Neural cell (in vitro differentiated cells): ENCODE measurements at regions not wholly inside any gene's neighbourhood (a gene's known extent, or its start where the extent isn't known, plus 50 kb on each side); places are given as distances from the start of the nearest gene placed in this dataset.

Experiments
- H2AFZ ChIP-seq: fragments of 200-600, 300-800 bp; sonication (generic), shearing (Covaris generic); 2 replicates; pipeline ENCODE4 v1.6.0; 2014; ENCODE audit warnings: low read depth, mild to moderate bottlenecking, antibody characterized with exemption, low read length, moderate library complexity
- H3F3A ChIP-seq: fragments of 200-600 bp; shearing (Covaris generic); 2 replicates; pipeline ENCODE4 v1.6.1; 2016; ENCODE audit warnings: mild to moderate bottlenecking, moderate library complexity, mixed read lengths, antibody characterized with exemption, low read length; ENCODE audit not compliant: insufficient read depth, poor library complexity, severe bottlenecking
- H3K27ac ChIP-seq: fragments of 200-600, 300-800 bp; sonication (generic), shearing (Covaris generic); 2 replicates; pipeline ENCODE4 v1.5.1; 2014; ENCODE audit warnings: mild to moderate bottlenecking, low read length, moderate library complexity
- H3K27me3 ChIP-seq: fragments of 300-800, 200-600 bp; sonication (generic), shearing (Covaris generic); 2 replicates; pipeline ENCODE4 v1.6.0; 2014; ENCODE audit warnings: mild to moderate bottlenecking, low read depth, low read length, moderate library complexity; ENCODE audit not compliant: insufficient read depth
- H3K36me3 ChIP-seq: fragments of 300-800, 200-600 bp; sonication (generic), shearing (Covaris generic); 2 replicates; pipeline ENCODE4 v1.5.1; 2014; ENCODE audit warnings: mild to moderate bottlenecking, antibody characterized with exemption, low read length, moderate library complexity; ENCODE audit not compliant: insufficient read depth
- H3K4me2 ChIP-seq: fragments of 300-800, 200-600 bp; sonication (generic), shearing (Covaris generic); 2 replicates; pipeline ENCODE4 v1.6.0; 2014; ENCODE audit warnings: mild to moderate bottlenecking, low read length
- H3K4me3 ChIP-seq: fragments of 300-800, 200-600 bp; sonication (generic), shearing (Covaris generic); 2 replicates; pipeline ENCODE4 v1.5.1; 2014; ENCODE audit warnings: mild to moderate bottlenecking, low read length, moderate library complexity
- H3K79me2 ChIP-seq: fragments of 200-600 bp; shearing (Covaris generic); replicated peaks from 2 replicates; pipeline ENCODE4 v1.6.0; 2014; ENCODE audit warnings: mild to moderate bottlenecking, low read length, moderate library complexity; ENCODE audit not compliant: insufficient read depth
- H3K9ac ChIP-seq: fragments of 300-800, 200-600 bp; sonication (generic), shearing (Covaris generic); 2 replicates; pipeline ENCODE4 v1.6.1; 2016; ENCODE audit warnings: mild to moderate bottlenecking, low read length, mixed read lengths
- H3K9me2 ChIP-seq: fragments of 200-600 bp; shearing (Covaris generic); 2 replicates; pipeline ENCODE4 v1.6.1; 2016; ENCODE audit warnings: mild to moderate bottlenecking, low read length, mixed read lengths; ENCODE audit not compliant: insufficient read depth
- H3K9me3 ChIP-seq: fragments of 200-600, 300-800 bp; sonication (generic), shearing (Covaris generic); 2 replicates; pipeline ENCODE4 v1.6.1; 2016; ENCODE audit warnings: mild to moderate bottlenecking, mixed run types, low read length, moderate library complexity, mixed read lengths
- H4K20me1 ChIP-seq: fragments of 200-600 bp; shearing (Covaris generic); 2 replicates; pipeline ENCODE4 v1.6.1; 2016; ENCODE audit warnings: mild to moderate bottlenecking, mixed run types; ENCODE audit not compliant: insufficient read depth
- EP300 ChIP-seq: fragments of 450-650 bp; conservative IDR thresholded peaks from 2 replicates; pipeline ENCODE4 v1.6.1; 2014; ENCODE audit warnings: antibody characterized with exemption, mild to moderate bottlenecking, moderate library complexity; ENCODE audit not compliant: poor library complexity, severe bottlenecking
- EZH2 ChIP-seq: fragments of 200-600, 300-800 bp; shearing (Covaris generic), sonication (generic); IDR thresholded peaks from 2 replicates; pipeline ENCODE4 v1.6.1; 2014; ENCODE audit warnings: antibody characterized with exemption, low read length, borderline replicate concordance, mild to moderate bottlenecking; ENCODE audit not compliant: insufficient read depth, poor library complexity, severe bottlenecking
- MXI1 ChIP-seq: fragments of 450-650 bp; conservative IDR thresholded peaks from 2 replicates; pipeline ENCODE4 v1.6.1; 2014; ENCODE audit warnings: antibody characterized with exemption, mild to moderate bottlenecking; ENCODE audit not compliant: poor library complexity, severe bottlenecking
- POLR2AphosphoS5 ChIP-seq: IDR thresholded peaks from 2 replicates; pipeline ENCODE4 v1.6.1; 2012
- RAD21 ChIP-seq: fragments of 450-650 bp; conservative IDR thresholded peaks from 2 replicates; pipeline ENCODE4 v1.6.1; 2014; ENCODE audit warnings: antibody characterized with exemption, mild to moderate bottlenecking, moderate library complexity
- SMC3 ChIP-seq: fragments of 450-650 bp; conservative IDR thresholded peaks from 2 replicates; pipeline ENCODE4 v1.6.1; 2014; ENCODE audit warnings: antibody characterized with exemption, mild to moderate bottlenecking, moderate library complexity; ENCODE audit not compliant: poor library complexity
- TAF1 ChIP-seq: IDR thresholded peaks from 2 replicates; pipeline ENCODE4 v1.6.1; 2012; ENCODE audit warnings: low read depth
- TF ChIP-seq, protein P1 (sequence below): fragments of 450-650 bp; IDR thresholded peaks from 2 replicates; pipeline ENCODE4 v1.5.1; 2014; ENCODE audit warnings: antibody characterized with exemption, mild to moderate bottlenecking, moderate library complexity; ENCODE audit not compliant: poor library complexity, severe bottlenecking
- TF ChIP-seq, protein P2 (sequence below): IDR thresholded peaks from 2 replicates; pipeline ENCODE4 v1.6.1; 2012; ENCODE audit warnings: borderline replicate concordance

DNA sequence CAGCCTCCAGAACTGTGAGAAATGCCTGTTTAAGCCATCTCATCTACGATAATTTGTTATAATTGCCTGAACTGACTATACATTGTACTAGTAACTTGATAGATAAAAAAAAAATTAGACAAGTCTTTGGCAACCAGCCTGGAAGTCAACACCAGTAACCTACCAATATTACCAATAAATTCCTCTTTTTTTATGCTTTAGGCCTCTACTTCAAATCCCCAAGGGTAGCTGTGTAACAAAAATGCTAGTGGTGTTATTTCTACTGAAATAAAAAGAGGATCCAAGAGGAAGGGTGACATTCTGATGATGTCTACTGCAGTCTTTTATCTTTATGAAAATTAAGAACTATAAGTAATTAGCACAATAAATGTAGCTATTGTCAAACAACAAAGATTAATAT is 151.7 kb upstream of the SAMSN1 start:
- Histone ChIP-seq H3K4me3 (no peak overlapping the region), H3K4me2 (no peak overlapping the region), H3K79me2 (no peaks in the 10 kb centered on the region), H3K9ac (no peak overlapping the region), H3F3A (no peaks in the 10 kb centered on the region), H3K27me3 (no peaks in the 10 kb centered on the region), H3K36me3 (no peaks in the 10 kb centered on the region), H3K9me3 (no peaks in the 10 kb centered on the region), H4K20me1 (no peaks in the 10 kb centered on the region), H3K27ac (no peak overlapping the region), H2AFZ (no peak overlapping the region), H3K9me2 (no peaks in the 10 kb centered on the region)
- TF ChIP-seq RAD21 (no peak), TAF1 (no peak), MXI1 (no peak), EZH2 (no peak), SMC3 (no peak), POLR2AphosphoS5 (no peak), EP300 (no peak)
- TF ChIP-seq, protein P1, sequence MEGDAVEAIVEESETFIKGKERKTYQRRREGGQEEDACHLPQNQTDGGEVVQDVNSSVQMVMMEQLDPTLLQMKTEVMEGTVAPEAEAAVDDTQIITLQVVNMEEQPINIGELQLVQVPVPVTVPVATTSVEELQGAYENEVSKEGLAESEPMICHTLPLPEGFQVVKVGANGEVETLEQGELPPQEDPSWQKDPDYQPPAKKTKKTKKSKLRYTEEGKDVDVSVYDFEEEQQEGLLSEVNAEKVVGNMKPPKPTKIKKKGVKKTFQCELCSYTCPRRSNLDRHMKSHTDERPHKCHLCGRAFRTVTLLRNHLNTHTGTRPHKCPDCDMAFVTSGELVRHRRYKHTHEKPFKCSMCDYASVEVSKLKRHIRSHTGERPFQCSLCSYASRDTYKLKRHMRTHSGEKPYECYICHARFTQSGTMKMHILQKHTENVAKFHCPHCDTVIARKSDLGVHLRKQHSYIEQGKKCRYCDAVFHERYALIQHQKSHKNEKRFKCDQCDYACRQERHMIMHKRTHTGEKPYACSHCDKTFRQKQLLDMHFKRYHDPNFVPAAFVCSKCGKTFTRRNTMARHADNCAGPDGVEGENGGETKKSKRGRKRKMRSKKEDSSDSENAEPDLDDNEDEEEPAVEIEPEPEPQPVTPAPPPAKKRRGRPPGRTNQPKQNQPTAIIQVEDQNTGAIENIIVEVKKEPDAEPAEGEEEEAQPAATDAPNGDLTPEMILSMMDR = no peak
- TF ChIP-seq, protein P2, sequence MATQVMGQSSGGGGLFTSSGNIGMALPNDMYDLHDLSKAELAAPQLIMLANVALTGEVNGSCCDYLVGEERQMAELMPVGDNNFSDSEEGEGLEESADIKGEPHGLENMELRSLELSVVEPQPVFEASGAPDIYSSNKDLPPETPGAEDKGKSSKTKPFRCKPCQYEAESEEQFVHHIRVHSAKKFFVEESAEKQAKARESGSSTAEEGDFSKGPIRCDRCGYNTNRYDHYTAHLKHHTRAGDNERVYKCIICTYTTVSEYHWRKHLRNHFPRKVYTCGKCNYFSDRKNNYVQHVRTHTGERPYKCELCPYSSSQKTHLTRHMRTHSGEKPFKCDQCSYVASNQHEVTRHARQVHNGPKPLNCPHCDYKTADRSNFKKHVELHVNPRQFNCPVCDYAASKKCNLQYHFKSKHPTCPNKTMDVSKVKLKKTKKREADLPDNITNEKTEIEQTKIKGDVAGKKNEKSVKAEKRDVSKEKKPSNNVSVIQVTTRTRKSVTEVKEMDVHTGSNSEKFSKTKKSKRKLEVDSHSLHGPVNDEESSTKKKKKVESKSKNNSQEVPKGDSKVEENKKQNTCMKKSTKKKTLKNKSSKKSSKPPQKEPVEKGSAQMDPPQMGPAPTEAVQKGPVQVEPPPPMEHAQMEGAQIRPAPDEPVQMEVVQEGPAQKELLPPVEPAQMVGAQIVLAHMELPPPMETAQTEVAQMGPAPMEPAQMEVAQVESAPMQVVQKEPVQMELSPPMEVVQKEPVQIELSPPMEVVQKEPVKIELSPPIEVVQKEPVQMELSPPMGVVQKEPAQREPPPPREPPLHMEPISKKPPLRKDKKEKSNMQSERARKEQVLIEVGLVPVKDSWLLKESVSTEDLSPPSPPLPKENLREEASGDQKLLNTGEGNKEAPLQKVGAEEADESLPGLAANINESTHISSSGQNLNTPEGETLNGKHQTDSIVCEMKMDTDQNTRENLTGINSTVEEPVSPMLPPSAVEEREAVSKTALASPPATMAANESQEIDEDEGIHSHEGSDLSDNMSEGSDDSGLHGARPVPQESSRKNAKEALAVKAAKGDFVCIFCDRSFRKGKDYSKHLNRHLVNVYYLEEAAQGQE = no peak

DNA sequence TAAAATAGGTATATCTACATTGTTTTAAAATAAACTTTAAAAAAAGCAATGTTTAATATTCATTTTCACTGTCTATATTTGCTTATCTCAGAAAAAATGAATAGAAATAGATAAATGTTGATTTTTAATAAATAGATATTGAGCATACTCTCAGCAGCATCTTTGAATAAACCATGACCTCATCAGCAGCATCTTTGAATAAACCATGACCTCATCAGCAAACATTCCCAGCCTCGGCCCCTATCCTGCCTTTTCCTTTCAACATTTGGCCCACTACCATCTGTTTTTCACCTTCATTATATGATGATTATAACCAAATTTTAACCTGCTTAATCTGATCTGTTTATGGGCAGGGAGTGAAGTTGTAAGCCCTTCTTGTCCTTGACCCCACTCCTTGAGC is 148.7 kb upstream of the SAMSN1 start:
- TF ChIP-seq, protein P2 = no peak
- TF ChIP-seq SMC3 (no peak), MXI1 (no peak), EZH2 (no peak), TAF1 (no peak), POLR2AphosphoS5 (no peak), EP300 (no peak), RAD21 (no peak)
- TF ChIP-seq, protein P1 = no peak
- H3K27me3 ChIP-seq = no peaks in the 10 kb centered on the region
- H3K4me2 ChIP-seq = no peak overlapping the region
- no peaks in the 10 kb centered on the region for H3K9me3 ChIP-seq
- H3K79me2 ChIP-seq = no peaks in the 10 kb centered on the region
- no peak overlapping the region for H3K27ac ChIP-seq
- no peaks in the 10 kb centered on the region for H3F3A ChIP-seq
- H3K9me2 ChIP-seq = no peaks in the 10 kb centered on the region
- H2AFZ ChIP-seq = no peak overlapping the region
- H4K20me1 ChIP-seq = no peaks in the 10 kb centered on the region
- no peak overlapping the region for H3K9ac ChIP-seq
- no peaks in the 10 kb centered on the region for H3K36me3 ChIP-seq
- no peak overlapping the region for H3K4me3 ChIP-seq
